Activated CD4-positive, CD25-positive, alpha-beta regulatory T cell treated with anti-CD3 and anti-CD28 coated beads, Interleukin-2, amount 50 U/mL, for 72 hours (primary cell): ENCODE measurements at regions not wholly inside any gene's neighbourhood (a gene's known extent, or its start where the extent isn't known, plus 50 kb on each side); places are given as distances from the start of the nearest gene placed in this dataset.

Experiments used
- DNase-seq: peaks from one replicate; pipeline ENCODE4 v3.0.0; 2021

DNA sequence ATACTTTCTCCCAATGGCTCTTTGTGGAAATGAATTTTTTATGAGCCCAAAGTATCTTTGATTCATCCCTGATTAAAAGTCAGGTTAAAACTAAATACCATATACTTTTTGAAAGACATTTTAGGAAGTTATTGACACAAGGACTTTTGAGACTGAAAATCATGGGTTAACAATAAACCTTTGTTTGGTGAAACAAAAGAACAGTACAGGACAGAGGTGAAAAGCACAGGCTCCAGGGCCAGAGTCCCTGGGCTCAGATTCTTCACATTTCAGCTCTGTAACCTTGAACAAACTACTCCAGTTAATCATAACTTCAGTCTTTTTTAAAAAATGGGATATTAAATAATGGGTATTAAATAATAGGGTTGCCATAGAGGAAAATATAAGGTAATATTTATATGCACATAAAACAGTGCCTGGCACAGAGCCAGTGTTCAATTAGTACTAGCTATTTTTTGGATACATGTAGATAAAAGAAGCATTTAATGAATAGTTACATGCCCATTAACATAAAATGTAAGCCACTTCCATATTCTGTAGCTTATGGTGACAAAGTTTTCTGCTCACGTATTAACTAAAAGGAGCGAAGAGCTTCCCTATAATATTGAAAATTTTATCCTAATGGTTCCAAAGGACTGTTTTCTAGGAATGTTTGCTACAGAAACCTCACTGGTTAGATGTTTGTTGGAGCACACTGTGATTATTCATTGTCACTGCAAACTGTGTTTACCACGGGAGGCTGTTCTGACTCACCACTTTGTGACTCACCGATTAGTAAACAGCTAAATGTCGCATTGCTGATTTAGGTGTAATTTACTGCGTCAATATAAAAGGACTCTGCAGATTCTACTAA lies 255.4 kb downstream of the DAD1 start:
- no peak for DNase-seq

- DNase-seq, result no peak
These were observed 256.2 kb downstream of the DAD1 start for GRCh38 chr14:22332686-22333421.

GRCh38 chr14:22329371-22329770 lies 259.7 kb downstream of the DAD1 start:
- DNase-seq, result no peak

GRCh38 chr14:22325676-22326400 lies 263.2 kb downstream of the DAD1 start:
- no peak for DNase-seq

GRCh38 chr14:22320362-22320750 lies 268.7 kb downstream of the DAD1 start:
- DNase-seq, result no peak

GRCh38 chr14:22319526-22320361 lies 269.3 kb downstream of the DAD1 start:
- DNase-seq, result no peak

- DNase-seq, result no peak
These were observed 270.1 kb downstream of the DAD1 start for GRCh38 chr14:22318951-22319350.

GRCh38 chr14:22316473-22316872 lies 272.6 kb downstream of the DAD1 start:
- DNase-seq, result no peak

DNA sequence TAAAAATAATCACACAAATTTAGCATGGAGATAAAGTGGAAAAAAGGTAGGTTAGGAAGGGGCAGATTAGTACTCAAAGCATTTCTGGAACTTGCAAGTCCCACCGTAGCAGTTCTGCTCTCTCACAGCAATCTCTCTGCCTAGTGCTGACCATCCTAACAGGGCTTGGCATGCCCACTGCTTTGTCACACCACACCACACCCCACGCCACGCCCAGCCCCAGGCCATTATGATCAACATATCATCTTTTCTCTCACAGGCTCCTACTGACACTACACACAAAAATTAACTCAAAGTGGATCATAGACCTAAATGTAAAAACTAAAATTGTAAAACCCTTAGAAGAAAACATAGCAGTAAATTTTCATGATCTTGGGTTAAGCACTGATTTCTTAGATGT lies 273.7 kb downstream of the DAD1 start:
- no peak for DNase-seq

- DNase-seq, result no peak
These were observed 274.7 kb downstream of the DAD1 start for GRCh38 chr14:22314183-22314820.

- no peak for DNase-seq
These were observed 275.7 kb downstream of the DAD1 start for GRCh38 chr14:22313172-22313801.

DNA sequence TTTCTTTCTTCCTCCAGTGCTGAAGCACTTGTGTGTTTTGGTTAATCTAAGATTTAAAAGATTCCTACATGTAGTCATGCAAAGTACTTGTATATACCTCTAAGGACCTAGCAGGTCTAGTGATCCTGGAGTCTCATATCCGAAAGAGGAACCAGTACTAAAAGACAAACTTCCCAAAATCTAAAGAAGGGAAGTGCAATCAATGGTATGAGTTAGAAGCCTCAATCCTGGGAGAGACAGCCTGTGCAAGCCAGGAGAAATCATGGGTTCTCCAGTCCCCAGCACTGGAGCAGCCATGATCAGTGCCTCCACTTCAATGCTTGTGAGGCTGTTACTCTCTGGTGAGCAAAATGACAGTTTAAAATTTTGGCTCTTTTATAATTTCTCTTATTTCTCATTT lies 277.4 kb downstream of the DAD1 start:
- DNase-seq, result no peak

- no peak for DNase-seq
These were observed 283.4 kb downstream of the DAD1 start for GRCh38 chr14:22305607-22306006.

GRCh38 chr14:22304326-22304725 lies 284.7 kb downstream of the DAD1 start:
- DNase-seq, result no peak

DNA sequence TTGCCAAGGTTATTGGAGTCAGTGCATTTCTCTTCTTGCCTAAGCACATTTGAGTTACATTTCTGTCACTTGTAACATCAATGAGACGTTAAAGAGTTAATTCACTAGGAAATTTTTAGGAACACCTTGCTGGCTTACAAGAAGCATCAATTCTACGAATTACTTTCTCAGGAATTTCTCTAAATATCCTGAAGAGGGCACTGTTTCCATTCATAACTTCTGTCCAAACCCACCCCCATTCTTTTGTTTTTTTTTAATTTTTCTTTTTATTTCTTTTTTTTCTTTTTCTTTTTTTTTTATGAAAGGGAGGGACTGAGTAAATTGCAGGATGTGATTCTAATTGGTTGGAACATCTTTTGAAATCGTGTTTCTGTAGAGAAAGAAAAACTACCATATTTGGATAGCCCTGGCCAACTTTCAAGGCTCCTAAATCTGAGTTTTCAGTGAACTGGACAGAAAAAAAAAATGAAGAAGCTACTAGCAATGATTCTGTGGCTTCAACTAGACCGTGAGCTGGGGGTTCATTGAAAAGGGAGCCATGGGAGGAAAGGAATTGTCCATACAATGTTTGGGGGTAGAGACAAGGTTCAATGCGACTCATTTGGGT lies 285.3 kb downstream of the DAD1 start:
- DNase-seq, result no peak

DNA sequence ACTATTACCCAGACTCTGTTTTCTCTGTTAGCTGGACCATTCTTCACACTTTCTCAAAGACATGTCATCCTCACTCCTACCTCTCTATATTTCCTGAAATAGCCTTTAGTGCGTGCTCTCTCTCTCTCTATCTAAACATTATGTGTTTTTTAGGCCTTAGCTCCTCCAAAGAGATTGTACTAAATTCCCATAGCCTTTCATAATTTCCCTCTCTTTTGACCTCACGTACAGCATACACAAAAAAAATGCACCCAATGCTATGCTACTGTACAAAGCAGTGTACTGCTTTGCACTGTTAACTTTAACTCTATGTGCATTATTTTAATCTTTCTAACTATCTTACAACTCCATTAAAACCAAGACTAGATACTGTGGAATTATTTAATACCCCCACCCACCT lies 288.4 kb downstream of the DAD1 start:
- DNase-seq, result no peak

DNA sequence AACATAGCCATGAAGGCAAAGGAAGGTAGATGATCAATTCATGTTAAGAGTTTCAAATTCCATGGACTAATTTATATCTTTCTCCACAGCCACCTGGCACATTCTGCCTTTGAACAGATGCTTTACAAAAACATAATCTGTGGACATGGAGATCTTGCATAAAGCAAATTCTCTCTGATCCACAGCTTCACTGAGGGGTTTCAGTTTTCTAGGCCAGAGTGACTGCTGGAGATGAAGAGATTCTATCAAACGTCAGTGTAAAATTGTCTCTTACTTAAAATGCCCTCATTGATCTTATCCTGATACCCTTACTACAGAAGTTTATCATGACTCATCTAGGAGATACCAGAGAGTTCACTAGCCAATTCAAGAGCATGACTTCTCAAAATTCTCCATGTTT lies 291.6 kb downstream of the DAD1 start:
- DNase-seq, result no peak

DNA sequence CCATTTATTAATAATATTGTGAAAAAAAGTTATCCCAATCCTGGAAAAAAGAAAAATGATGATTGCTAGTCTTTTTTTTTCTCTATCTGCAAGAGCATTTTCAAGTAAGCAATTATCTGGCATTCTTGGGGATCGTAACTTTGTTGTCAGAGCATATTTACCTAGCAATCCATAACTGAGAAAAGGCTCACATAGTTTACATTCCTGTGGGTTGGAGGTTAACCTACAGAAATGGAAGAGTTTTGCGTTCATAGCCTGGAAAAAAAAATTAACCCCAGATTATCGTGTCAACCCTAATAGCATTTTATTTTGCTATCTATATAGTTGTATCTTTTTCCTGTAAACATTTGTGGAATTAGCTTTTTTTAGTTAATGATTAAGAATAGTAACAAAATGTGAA lies 292.3 kb downstream of the DAD1 start:
- no peak for DNase-seq

- no peak for DNase-seq
These were observed 292.9 kb downstream of the DAD1 start for GRCh38 chr14:22296088-22296487.

DNA sequence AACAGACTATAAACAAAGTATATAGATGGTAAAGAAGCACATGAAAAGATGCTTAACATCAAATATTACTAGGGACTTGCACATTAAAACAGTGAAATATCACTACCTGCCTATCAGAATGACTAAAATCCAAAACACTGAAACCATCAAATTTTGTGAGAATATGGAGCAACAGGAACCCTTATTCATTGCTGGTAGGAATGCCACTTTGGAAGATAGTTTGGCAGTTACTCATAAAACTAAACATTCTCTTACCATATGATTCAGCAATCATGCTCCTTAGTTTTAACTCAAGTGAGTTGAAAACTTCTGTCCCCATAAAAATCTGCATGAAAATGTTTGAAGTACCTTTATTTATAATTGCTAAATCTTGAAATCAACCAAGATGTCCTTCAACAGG lies 297.6 kb downstream of the DAD1 start:
- DNase-seq, result no peak

DNA sequence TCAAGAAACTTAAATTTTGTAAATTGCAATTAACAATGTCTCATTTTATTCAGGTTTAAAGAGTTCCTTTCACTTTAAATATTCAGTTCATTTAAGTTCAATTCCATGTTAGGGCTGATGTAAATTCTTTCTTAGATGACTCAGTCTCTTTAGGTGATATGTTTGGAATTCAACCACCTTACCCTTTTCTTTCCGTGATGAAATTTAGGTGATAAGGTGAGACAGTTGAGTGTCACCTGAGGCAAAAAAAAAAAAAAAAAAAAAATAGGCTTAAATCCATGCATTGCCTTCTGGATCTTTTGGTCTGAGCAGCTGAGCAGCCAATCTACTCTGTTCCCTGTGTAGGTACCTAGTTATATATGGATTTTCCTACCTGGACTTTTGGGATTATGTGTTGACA lies 299.5 kb downstream of the DAD1 start:
- DNase-seq, result no peak
